H9 (cell line): ENCODE measurements at regions not wholly inside any gene's neighbourhood (a gene's known extent, or its start where the extent isn't known, plus 50 kb on each side); places are given as distances from the start of the nearest gene placed in this dataset.

Source experiments
- DNase-seq: peaks from one replicate; pipeline ENCODE4 v3.0.0-alpha.2; 2017
- H2AFZ ChIP-seq: one replicate; pipeline ENCODE4 v1.6.1; 2013; ENCODE audit warnings: mild to moderate bottlenecking, low read length, control low read depth, moderate library complexity
- H2AK5ac ChIP-seq: 2 replicates; pipeline ENCODE4 v1.6.1; 2013; ENCODE audit warnings: low read length, control low read depth, mixed read lengths; ENCODE audit not compliant: insufficient read length
- H2BK120ac ChIP-seq: one replicate; pipeline ENCODE4 v1.6.1; 2013; ENCODE audit warnings: low read depth, mild to moderate bottlenecking, low read length, control low read depth, inconsistent platforms; ENCODE audit not compliant: poor library complexity, severe bottlenecking
- H2BK12ac ChIP-seq: 2 replicates; pipeline ENCODE4 v1.6.1; 2013; ENCODE audit warnings: low read length, control low read depth, mixed read lengths, low read depth; ENCODE audit not compliant: insufficient read length
- H2BK15ac ChIP-seq: 2 replicates; pipeline ENCODE4 v1.6.1; 2013; ENCODE audit warnings: low read depth, low read length, control low read depth
- H2BK20ac ChIP-seq: one replicate; pipeline ENCODE4 v1.6.1; 2013; ENCODE audit warnings: low read depth, mild to moderate bottlenecking, low read length, control low read depth, inconsistent platforms; ENCODE audit not compliant: poor library complexity, severe bottlenecking
- H2BK5ac ChIP-seq: 2 replicates; pipeline ENCODE4 v1.6.1; 2013; ENCODE audit warnings: low read length, control low read depth, mixed read lengths; ENCODE audit not compliant: insufficient read length
- H3K14ac ChIP-seq: 2 replicates; pipeline ENCODE4 v1.6.1; 2013; ENCODE audit warnings: low read length, control low read depth; ENCODE audit not compliant: insufficient read depth
- H3K18ac ChIP-seq: 2 replicates; pipeline ENCODE4 v1.6.1; 2013; ENCODE audit warnings: low read depth, mild to moderate bottlenecking, mixed read lengths, low read length, control low read depth; ENCODE audit not compliant: insufficient read length
- H3K23ac ChIP-seq: 2 replicates; pipeline ENCODE4 v1.6.1; 2013; ENCODE audit warnings: low read length, control low read depth, mixed read lengths, low read depth; ENCODE audit not compliant: insufficient read length
- H3K23me2 ChIP-seq: 2 replicates; pipeline ENCODE4 v1.6.1; 2013; ENCODE audit warnings: low read depth, mild to moderate bottlenecking, mixed read lengths, low read length, control low read depth; ENCODE audit not compliant: insufficient read length, poor library complexity, severe bottlenecking
- H3K27ac ChIP-seq: 2 replicates; pipeline ENCODE4 v1.5.1; 2013; ENCODE audit warnings: low read length, control low read depth, mixed read lengths, low read depth; ENCODE audit not compliant: insufficient read length
- H3K27me3 ChIP-seq: 2 replicates; pipeline ENCODE4 v1.6.1; 2013; ENCODE audit warnings: low read length, control low read depth, inconsistent platforms; ENCODE audit not compliant: insufficient read depth
- H3K4ac ChIP-seq: 2 replicates; pipeline ENCODE4 v1.6.1; 2013; ENCODE audit warnings: low read depth, mild to moderate bottlenecking, control low read depth, inconsistent platforms, low read length, moderate library complexity
- H3K4me1 ChIP-seq: 2 replicates; pipeline ENCODE4 v1.6.1; 2013; ENCODE audit warnings: low read length, control low read depth, inconsistent platforms; ENCODE audit not compliant: insufficient read depth
- H3K4me2 ChIP-seq: 2 replicates; pipeline ENCODE4 v1.6.1; 2013; ENCODE audit warnings: low read length, control low read depth, mixed read lengths; ENCODE audit not compliant: insufficient read length, insufficient read depth
- H3K56ac ChIP-seq: 2 replicates; pipeline ENCODE4 v1.6.1; 2013; ENCODE audit warnings: low read depth, mild to moderate bottlenecking, mixed read lengths, low read length, control low read depth; ENCODE audit not compliant: insufficient read length
- H3K79me1 ChIP-seq: 2 replicates; pipeline ENCODE4 v1.6.1; 2013; ENCODE audit warnings: low read depth, mild to moderate bottlenecking, moderate library complexity, low read length, control low read depth, inconsistent platforms; ENCODE audit not compliant: insufficient read depth, poor library complexity, severe bottlenecking
- H3K79me2 ChIP-seq: 2 replicates; pipeline ENCODE4 v1.6.1; 2013; ENCODE audit warnings: low read length, control low read depth, inconsistent platforms; ENCODE audit not compliant: insufficient read depth
- H3K9ac ChIP-seq: 2 replicates; pipeline ENCODE4 v1.6.1; 2013; ENCODE audit warnings: low read length, control low read depth, mixed read lengths; ENCODE audit not compliant: insufficient read length; ENCODE audit errors: extremely low read depth
- H3K9me3 ChIP-seq: one replicate; pipeline ENCODE4 v1.6.1; 2013; ENCODE audit warnings: low read depth, low read length, inconsistent platforms; ENCODE audit not compliant: control insufficient read depth
- H3T11ph ChIP-seq: one replicate; pipeline ENCODE4 v1.6.1; 2013; ENCODE audit warnings: mild to moderate bottlenecking, low read length, control low read depth, inconsistent platforms
- H4K20me1 ChIP-seq: one replicate; pipeline ENCODE4 v1.6.1; 2013; ENCODE audit not compliant: control insufficient read depth, insufficient read length, insufficient read depth
- H4K5ac ChIP-seq: 2 replicates; pipeline ENCODE4 v1.6.1; 2013; ENCODE audit warnings: low read depth, mild to moderate bottlenecking, mixed read lengths, low read length, control low read depth; ENCODE audit not compliant: insufficient read length
- H4K8ac ChIP-seq: replicated peaks from 2 replicates; pipeline ENCODE4 v1.6.1; 2013; ENCODE audit warnings: low read length, control low read depth, mixed read lengths, low read depth; ENCODE audit not compliant: insufficient read length
- H4K91ac ChIP-seq: 2 replicates; pipeline ENCODE4 v1.6.1; 2013; ENCODE audit warnings: low read depth, mild to moderate bottlenecking, moderate library complexity, mixed read lengths, low read length, control low read depth; ENCODE audit not compliant: insufficient read length
- H3K27ac Mint-ChIP-seq, 3 experiments: 2 replicates in 2 of 3; 3 replicates in 1 of 3; pipeline ENCODE4 v1.8.0; 2020 to 2021; ENCODE audit warnings: mixed read lengths in 3 of 3, mild to moderate bottlenecking in 1 of 3, moderate library complexity in 1 of 3
- H3K27me3 Mint-ChIP-seq: 2 replicates; pipeline ENCODE4 v1.8.0; 2021; ENCODE audit warnings: low read depth, mild to moderate bottlenecking, moderate library complexity, mixed read lengths
- H3K36me3 Mint-ChIP-seq, 3 experiments: 2 replicates in 2 of 3; 3 replicates in 1 of 3; pipeline ENCODE4 v1.8.0; 2020 to 2021; ENCODE audit warnings: low read depth in 3 of 3, mixed read lengths in 3 of 3; ENCODE audit not compliant: insufficient read depth in 1 of 3
- H3K4me1 Mint-ChIP-seq, 2 experiments: 2 replicates each; pipeline ENCODE4 v1.8.0; 2020; ENCODE audit warnings: mixed read lengths in 2 of 2
- H3K4me3 Mint-ChIP-seq, 2 experiments: 2 replicates in 1 of 2; 3 replicates in 1 of 2; pipeline ENCODE4 v1.8.0; 2020 to 2021; ENCODE audit warnings: mild to moderate bottlenecking in 2 of 2, mixed read lengths in 2 of 2, moderate library complexity in 1 of 2
- H3K9me3 Mint-ChIP-seq, 2 experiments: 2 replicates in 1 of 2; 3 replicates in 1 of 2; pipeline ENCODE4 v1.8.0; 2020; ENCODE audit warnings: mild to moderate bottlenecking in 2 of 2, mixed read lengths in 2 of 2, moderate library complexity in 1 of 2
- WGBS: extraction: QIAGEN DNeasy Blood & Tissue Kit; methylation state at CpG from one replicate; pipeline ENCODE4 v1.1.7; 2013; ENCODE audit warnings: missing lambda C conversion rate, low lambda C conversion rate, mixed read lengths; ENCODE audit not compliant: insufficient read length; ENCODE audit errors: extremely low coverage; 5-methylcytosine and 5-hydroxymethylcytosine counted together
- TF ChIP-seq, protein P1 (sequence below): fragments of 200-600 bp; sonication (generic); conservative IDR thresholded peaks from 3 replicates; pipeline ENCODE4 v1.8.0; 2021; ENCODE audit warnings: antibody characterized with exemption, mild to moderate bottlenecking

GRCh38 chr14:98819132-98819866 lies 452.7 kb downstream of the BCL11B start:
- no peak overlapping the region for H4K5ac ChIP-seq

More at GRCh38 chr14:98819132-98819866, 452.7 kb downstream of the BCL11B start:
- Histone ChIP-seq H4K8ac (no peak overlapping the region), H3K4ac (no peak overlapping the region; the same call in 1 of the 2 replicates), H3K14ac (no peak overlapping the region), H3K23ac (no peak overlapping the region), H3K4me1 (peaks cover 16% of the 10 kb centered on the region), H3K56ac (no peak overlapping the region), H3K79me2 (no peaks in the 10 kb centered on the region), H2BK20ac (no peak overlapping the region), H2AK5ac (no peak overlapping the region), H3K27ac (peak overlapping the region; percentile 90), H4K91ac (no peak overlapping the region), H3K27me3 (no peaks in the 10 kb centered on the region), H3K9ac (no peak overlapping the region), H2BK12ac (no peak overlapping the region), H3K23me2 (no peaks in the 10 kb centered on the region), H3K18ac (peak overlapping the region; percentile 69), H3K4me2 (no peak overlapping the region), H2BK15ac (no peak overlapping the region), H4K20me1 (no peaks in the 10 kb centered on the region), H3K9me3 (no peaks in the 10 kb centered on the region), H2BK120ac (peak overlapping the region; percentile 71), H2AFZ (no peak overlapping the region), H3K79me1 (no peaks in the 10 kb centered on the region), H2BK5ac (no peak overlapping the region), H3T11ph (no peak overlapping the region)
- peak overlapping the region; percentile 93 to 99 (median 96) for H3K27ac Mint-ChIP-seq
- H3K36me3 Mint-ChIP-seq, result no peaks in the 10 kb centered on the region; a peak in 1 of 7 replicates
- H3K4me3 Mint-ChIP-seq, result peak overlapping the region; percentile 6 to 37; a peak in 3 of 5 replicates
- no CpG with 5 or more reads among the region's 9 CpGs for WGBS
- H3K4me1 Mint-ChIP-seq, result peaks cover 47 to 48% of the 10 kb centered on the region in 2 experiments
- no peaks in the 10 kb centered on the region; the same call in 1 of the 2 replicates for H3K27me3 Mint-ChIP-seq
- no peaks in the 10 kb centered on the region for H3K9me3 Mint-ChIP-seq
- TF ChIP-seq, protein P1, sequence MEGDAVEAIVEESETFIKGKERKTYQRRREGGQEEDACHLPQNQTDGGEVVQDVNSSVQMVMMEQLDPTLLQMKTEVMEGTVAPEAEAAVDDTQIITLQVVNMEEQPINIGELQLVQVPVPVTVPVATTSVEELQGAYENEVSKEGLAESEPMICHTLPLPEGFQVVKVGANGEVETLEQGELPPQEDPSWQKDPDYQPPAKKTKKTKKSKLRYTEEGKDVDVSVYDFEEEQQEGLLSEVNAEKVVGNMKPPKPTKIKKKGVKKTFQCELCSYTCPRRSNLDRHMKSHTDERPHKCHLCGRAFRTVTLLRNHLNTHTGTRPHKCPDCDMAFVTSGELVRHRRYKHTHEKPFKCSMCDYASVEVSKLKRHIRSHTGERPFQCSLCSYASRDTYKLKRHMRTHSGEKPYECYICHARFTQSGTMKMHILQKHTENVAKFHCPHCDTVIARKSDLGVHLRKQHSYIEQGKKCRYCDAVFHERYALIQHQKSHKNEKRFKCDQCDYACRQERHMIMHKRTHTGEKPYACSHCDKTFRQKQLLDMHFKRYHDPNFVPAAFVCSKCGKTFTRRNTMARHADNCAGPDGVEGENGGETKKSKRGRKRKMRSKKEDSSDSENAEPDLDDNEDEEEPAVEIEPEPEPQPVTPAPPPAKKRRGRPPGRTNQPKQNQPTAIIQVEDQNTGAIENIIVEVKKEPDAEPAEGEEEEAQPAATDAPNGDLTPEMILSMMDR, result no peak
- DNase-seq, result peak; percentile 95
